ENCODE measurements at regions not wholly inside any gene's neighbourhood (a gene's known extent, or its start where the extent isn't known, plus 50 kb on each side); places are given as distances from the start of the nearest gene placed in this dataset.
"Not testable (repeated sequence)": the region's sequence is repeated elsewhere in the genome, so short reads cannot be mapped to it uniquely, and the experiment has no call there.

- DNase-seq (ENCODE audit: low spot score): no peak
- H3K27ac Mint-ChIP-seq (ENCODE audit: unreplicated experiment): no peak overlapping the region
- peaks cover 3% of the 10 kb centered on the region for H3K36me3 Mint-ChIP-seq (ENCODE audit: low read depth, unreplicated experiment)
- no peak for TF ChIP-seq CTCF (IDR thresholded peaks at IDR 0.05; ENCODE audit: unreplicated experiment)
- H3K27me3 Mint-ChIP-seq (ENCODE audit: unreplicated experiment): peaks cover 8% of the 10 kb centered on the region
- H3K9me3 Mint-ChIP-seq (ENCODE audit: unreplicated experiment): no peaks in the 10 kb centered on the region
- H3K4me1 Mint-ChIP-seq (ENCODE audit: unreplicated experiment): peaks cover 13% of the 10 kb centered on the region
- no peak overlapping the region for H3K4me3 Mint-ChIP-seq (ENCODE audit: unreplicated experiment)
Measured at GRCh38 chr17:74126179-74126900, 77.1 kb upstream of the RPL38 start.

GRCh38 chr17:74126959-74127358 lies 76.5 kb upstream of the RPL38 start:
- peaks cover 6% of the 10 kb centered on the region for H3K27me3 Mint-ChIP-seq (ENCODE audit: unreplicated experiment)
- H3K9me3 Mint-ChIP-seq (ENCODE audit: unreplicated experiment): no peaks in the 10 kb centered on the region
- no peak overlapping the region for H3K27ac Mint-ChIP-seq (ENCODE audit: unreplicated experiment)
- no peak for DNase-seq (ENCODE audit: low spot score)
- H3K4me1 Mint-ChIP-seq (ENCODE audit: unreplicated experiment): peaks cover 13% of the 10 kb centered on the region
- no peak overlapping the region for H3K4me3 Mint-ChIP-seq (ENCODE audit: unreplicated experiment)
- H3K36me3 Mint-ChIP-seq (ENCODE audit: low read depth, unreplicated experiment): peaks cover 3% of the 10 kb centered on the region
- TF ChIP-seq CTCF (IDR thresholded peaks at IDR 0.05; ENCODE audit: unreplicated experiment): no peak

GRCh38 chr17:74128456-74129211 lies 74.8 kb upstream of the RPL38 start:
- Mint-ChIP-seq H3K4me3 (ENCODE audit: unreplicated experiment) (no peak overlapping the region), H3K27ac (ENCODE audit: unreplicated experiment) (no peak overlapping the region), H3K27me3 (ENCODE audit: unreplicated experiment) (peaks cover 2% of the 10 kb centered on the region), H3K9me3 (ENCODE audit: unreplicated experiment) (no peaks in the 10 kb centered on the region), H3K36me3 (ENCODE audit: low read depth, unreplicated experiment) (no peaks in the 10 kb centered on the region), H3K4me1 (ENCODE audit: unreplicated experiment) (peaks cover 13% of the 10 kb centered on the region)
- no peak for TF ChIP-seq CTCF (IDR thresholded peaks at IDR 0.05; ENCODE audit: unreplicated experiment)
- DNase-seq (ENCODE audit: low spot score): no peak

GRCh38 chr17:74129800-74130199 lies 73.7 kb upstream of the RPL38 start:
- not testable (repeated sequence) for H3K27ac Mint-ChIP-seq (ENCODE audit: unreplicated experiment); H3K4me3 Mint-ChIP-seq (ENCODE audit: unreplicated experiment); H3K9me3 Mint-ChIP-seq (ENCODE audit: unreplicated experiment); H3K27me3 Mint-ChIP-seq (ENCODE audit: unreplicated experiment); DNase-seq (ENCODE audit: low spot score); H3K36me3 Mint-ChIP-seq (ENCODE audit: low read depth, unreplicated experiment)
- H3K4me1 Mint-ChIP-seq (ENCODE audit: unreplicated experiment): peaks cover 13% of the 10 kb centered on the region

GRCh38 chr17:74130276-74130675 lies 73.2 kb upstream of the RPL38 start:
- Mint-ChIP-seq H3K4me3 (ENCODE audit: unreplicated experiment) (no peak overlapping the region), H3K9me3 (ENCODE audit: unreplicated experiment) (no peaks in the 10 kb centered on the region), H3K4me1 (ENCODE audit: unreplicated experiment) (peaks cover 9% of the 10 kb centered on the region), H3K27ac (ENCODE audit: unreplicated experiment) (no peak overlapping the region), H3K27me3 (ENCODE audit: unreplicated experiment) (peaks cover 2% of the 10 kb centered on the region), H3K36me3 (ENCODE audit: low read depth, unreplicated experiment) (no peaks in the 10 kb centered on the region)
- no peak for TF ChIP-seq CTCF (IDR thresholded peaks at IDR 0.05; ENCODE audit: unreplicated experiment)
- DNase-seq (ENCODE audit: low spot score): no peak

Measured in endothelial cell (in vitro differentiated cells).